ENCODE measurements at regions not wholly inside any gene's neighbourhood (a gene's known extent, or its start where the extent isn't known, plus 50 kb on each side); places are given as distances from the start of the nearest gene placed in this dataset.

DNA sequence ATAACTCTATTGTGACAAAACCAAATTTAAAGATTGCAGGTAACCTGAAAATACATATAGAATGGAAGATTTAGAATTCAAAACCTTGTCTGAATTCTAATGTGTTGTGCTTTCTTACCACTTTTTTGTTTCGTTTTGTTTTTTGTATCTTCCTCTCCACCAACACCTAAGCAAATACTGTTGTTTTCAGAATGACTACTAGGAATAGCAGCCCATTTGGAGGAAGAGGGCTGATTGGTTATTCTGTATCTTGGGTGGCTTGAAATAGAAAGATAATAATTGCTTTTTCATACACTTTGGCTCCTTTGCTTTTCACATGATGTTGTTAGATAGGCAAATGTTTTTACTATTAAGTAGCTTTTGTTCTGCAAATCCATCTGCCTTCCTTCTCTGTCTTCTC, 61.0 kb upstream of the LRRC7 start:
- Histone ChIP-seq H3K27me3 (no peaks in the 10 kb centered on the region), H3K27ac (no peak overlapping the region), H3K9me3 (no peaks in the 10 kb centered on the region), H3K4me1 (no peaks in the 10 kb centered on the region), H3K36me3 (no peaks in the 10 kb centered on the region), H3K4me3 (no peak overlapping the region)
- ATAC-seq (no peak), DNase-seq (no peak)
- intact Hi-C loops (cut with DNase I), result loop anchor here in 1 of 10 donors (10.0 kb wide), 1 partner anchor 58 kb away; the partner anchor contains the start of gene LRRC7
- WGBS, 4 donors, result 54 to 71% (median 58%) methylated on average over 1 of the region's 1 CpG
- TF ChIP-seq POLR2A (IDR thresholded peaks at IDR 0.05), result no peak

DNA sequence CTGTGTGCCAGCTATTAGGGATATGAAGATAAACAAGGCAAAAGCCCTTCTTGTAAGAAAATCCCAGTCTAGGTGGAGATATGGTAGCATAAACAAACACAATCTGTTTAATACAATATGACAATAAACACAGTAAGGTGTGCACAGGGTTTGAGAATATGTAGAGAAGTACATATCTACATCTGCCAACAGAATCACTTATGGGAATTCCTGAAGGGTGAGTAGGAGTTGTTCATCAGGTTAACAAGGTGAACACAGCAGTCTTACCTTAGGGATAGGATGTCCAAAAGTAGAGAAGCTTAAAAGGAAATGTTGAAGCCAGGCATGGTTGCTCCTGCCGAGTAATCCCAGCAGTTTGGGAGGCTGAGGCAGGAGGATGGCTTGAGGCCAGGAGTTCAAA, 57.7 kb upstream of the LRRC7 start:
- Histone ChIP-seq H3K27ac (no peak overlapping the region), H3K36me3 (no peaks in the 10 kb centered on the region), H3K9me3 (no peaks in the 10 kb centered on the region), H3K4me1 (no peaks in the 10 kb centered on the region), H3K27me3 (no peaks in the 10 kb centered on the region), H3K4me3 (no peak overlapping the region)
- intact Hi-C loops (cut with DNase I), result no loop called here
- ATAC-seq (no peak), DNase-seq (no peak)
- 77 to 88% (median 80%) methylated on average over 1 of the region's 1 CpG for WGBS, 4 donors
- TF ChIP-seq, protein P1, sequence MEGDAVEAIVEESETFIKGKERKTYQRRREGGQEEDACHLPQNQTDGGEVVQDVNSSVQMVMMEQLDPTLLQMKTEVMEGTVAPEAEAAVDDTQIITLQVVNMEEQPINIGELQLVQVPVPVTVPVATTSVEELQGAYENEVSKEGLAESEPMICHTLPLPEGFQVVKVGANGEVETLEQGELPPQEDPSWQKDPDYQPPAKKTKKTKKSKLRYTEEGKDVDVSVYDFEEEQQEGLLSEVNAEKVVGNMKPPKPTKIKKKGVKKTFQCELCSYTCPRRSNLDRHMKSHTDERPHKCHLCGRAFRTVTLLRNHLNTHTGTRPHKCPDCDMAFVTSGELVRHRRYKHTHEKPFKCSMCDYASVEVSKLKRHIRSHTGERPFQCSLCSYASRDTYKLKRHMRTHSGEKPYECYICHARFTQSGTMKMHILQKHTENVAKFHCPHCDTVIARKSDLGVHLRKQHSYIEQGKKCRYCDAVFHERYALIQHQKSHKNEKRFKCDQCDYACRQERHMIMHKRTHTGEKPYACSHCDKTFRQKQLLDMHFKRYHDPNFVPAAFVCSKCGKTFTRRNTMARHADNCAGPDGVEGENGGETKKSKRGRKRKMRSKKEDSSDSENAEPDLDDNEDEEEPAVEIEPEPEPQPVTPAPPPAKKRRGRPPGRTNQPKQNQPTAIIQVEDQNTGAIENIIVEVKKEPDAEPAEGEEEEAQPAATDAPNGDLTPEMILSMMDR (IDR thresholded peaks at IDR 0.05), result no peak
- no peak for TF ChIP-seq POLR2A (IDR thresholded peaks at IDR 0.05)

DNA sequence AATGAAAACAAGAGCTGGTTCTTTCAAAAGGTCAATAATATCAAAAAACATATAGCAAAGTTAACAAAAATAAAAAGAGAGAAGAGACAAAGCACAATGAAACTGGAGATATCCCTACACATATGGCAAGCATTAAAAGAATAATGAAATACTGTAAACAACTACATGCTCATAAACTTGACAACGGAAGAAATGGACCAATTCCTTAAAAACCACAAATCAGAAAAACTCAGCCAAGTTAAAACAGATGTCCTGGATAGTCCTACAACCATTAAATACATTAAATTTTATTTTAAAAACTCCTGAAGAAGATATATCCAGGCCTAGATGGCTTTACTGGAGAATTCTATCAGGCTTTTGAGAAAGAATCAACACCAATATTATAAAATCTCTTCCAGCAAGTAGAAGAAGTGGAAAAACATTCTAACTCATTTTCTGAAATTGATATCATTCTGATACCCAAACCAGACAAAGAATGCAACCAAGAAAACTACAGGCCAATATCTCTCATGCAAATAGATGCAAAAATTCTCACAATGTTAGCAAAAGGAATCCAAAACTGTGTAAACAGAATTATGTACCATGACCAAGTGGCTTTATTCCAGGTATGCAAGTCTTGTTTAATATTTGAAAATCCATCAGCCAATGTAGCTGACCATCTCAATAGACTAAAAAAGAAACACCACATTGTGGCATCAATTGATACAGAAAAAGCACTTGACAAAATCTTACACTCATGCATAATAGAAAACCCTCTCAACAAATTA, 56.1 kb upstream of the LRRC7 start:
- Histone ChIP-seq H3K4me1 (no peaks in the 10 kb centered on the region), H3K9me3 (no peaks in the 10 kb centered on the region), H3K27ac (no peak overlapping the region), H3K36me3 (no peaks in the 10 kb centered on the region), H3K4me3 (no peak overlapping the region), H3K27me3 (no peaks in the 10 kb centered on the region)
- ATAC-seq, result no peak
- no peak for DNase-seq
- 74 to 82% (median 79%) methylated on average over 1 of the region's 1 CpG for WGBS, 4 donors
- intact Hi-C loops (cut with DNase I), result no loop called here
- TF ChIP-seq, protein P1 (IDR thresholded peaks at IDR 0.05), result no peak
- TF ChIP-seq POLR2A (IDR thresholded peaks at IDR 0.05), result no peak

DNA sequence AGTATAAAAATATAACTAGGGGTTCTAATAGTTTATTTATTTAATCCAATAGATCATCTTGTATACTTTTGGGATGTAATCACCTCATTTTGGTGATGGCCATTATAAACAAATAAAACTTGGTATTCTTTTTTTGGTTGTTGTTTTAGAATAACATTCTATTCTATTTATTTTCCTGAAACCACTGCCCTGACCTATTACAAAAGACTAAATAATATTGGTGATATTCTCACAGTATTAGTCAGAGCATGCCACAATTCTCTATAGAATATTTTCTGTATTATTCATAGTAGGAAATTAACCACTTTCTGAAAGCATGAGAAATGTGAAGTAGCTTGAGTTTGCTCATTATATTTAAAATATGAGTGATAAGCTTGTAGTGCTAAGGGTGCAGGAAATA, 54.1 kb upstream of the LRRC7 start:
- no peaks in the 10 kb centered on the region for H3K36me3 ChIP-seq
- H3K4me3 ChIP-seq, result no peak overlapping the region
- no peak overlapping the region for H3K27ac ChIP-seq
- no peaks in the 10 kb centered on the region for H3K4me1 ChIP-seq
- H3K9me3 ChIP-seq, result no peaks in the 10 kb centered on the region
- no peak for TF ChIP-seq POLR2A (IDR thresholded peaks at IDR 0.05)
- TF ChIP-seq, protein P1 (IDR thresholded peaks at IDR 0.05), result no peak
- H3K27me3 ChIP-seq, result no peaks in the 10 kb centered on the region
- DNase-seq, result no peak
- intact Hi-C loops (cut with DNase I), result no loop called here
- no peak for ATAC-seq
